ENCODE measurements at regions not wholly inside any gene's neighbourhood (a gene's known extent, or its start where the extent isn't known, plus 50 kb on each side); places are given as distances from the start of the nearest gene placed in this dataset.

GRCh38 chr7:86929293-86930109, 130.0 kb downstream of the ELAPOR2 start:
- Histone ChIP-seq H3K4me3 (no peak overlapping the region), H3K4me1 (no peaks in the 10 kb centered on the region), H3K27me3 (no peaks in the 10 kb centered on the region), H3K9me3 (no peaks in the 10 kb centered on the region), H3K27ac (no peak overlapping the region), H3K36me3 (no peaks in the 10 kb centered on the region)
- no peak for DNase-seq
- TF ChIP-seq CTCF (IDR thresholded peaks at IDR 0.05) (no peak), POLR2A (IDR thresholded peaks at IDR 0.05) (no peak)
- intact Hi-C loops (cut with DNase I; ENCODE audit: low total_unique reads) = no loop called here

GRCh38 chr7:86928308-86928707, 131.1 kb downstream of the ELAPOR2 start:
- intact Hi-C loops (cut with DNase I; ENCODE audit: low total_unique reads) = no loop called here
- H3K4me3 ChIP-seq = no peak overlapping the region
- no peaks in the 10 kb centered on the region for H3K9me3 ChIP-seq
- H3K27ac ChIP-seq = no peak overlapping the region
- no peak for TF ChIP-seq CTCF (IDR thresholded peaks at IDR 0.05)
- TF ChIP-seq POLR2A (IDR thresholded peaks at IDR 0.05) = no peak
- no peak for DNase-seq
- H3K27me3 ChIP-seq = no peaks in the 10 kb centered on the region
- no peaks in the 10 kb centered on the region for H3K4me1 ChIP-seq
- H3K36me3 ChIP-seq = no peaks in the 10 kb centered on the region

GRCh38 chr7:86926732-86927131, 132.7 kb downstream of the ELAPOR2 start:
- TF ChIP-seq POLR2A (IDR thresholded peaks at IDR 0.05) (no peak), CTCF (IDR thresholded peaks at IDR 0.05) (peak; percentile 29 to 46 (median 40))
- intact Hi-C loops (cut with DNase I; ENCODE audit: low total_unique reads) = no loop called here
- H3K27ac ChIP-seq = no peak overlapping the region
- H3K36me3 ChIP-seq = no peaks in the 10 kb centered on the region
- no peaks in the 10 kb centered on the region for H3K9me3 ChIP-seq
- H3K27me3 ChIP-seq = no peaks in the 10 kb centered on the region
- H3K4me1 ChIP-seq = no peaks in the 10 kb centered on the region
- DNase-seq = peak in 1 of 2 donors; percentile 22
- no peak overlapping the region for H3K4me3 ChIP-seq

- H3K36me3 ChIP-seq = no peaks in the 10 kb centered on the region
- H3K4me1 ChIP-seq = no peaks in the 10 kb centered on the region
- no peak overlapping the region for H3K27ac ChIP-seq
- no peak for DNase-seq
- TF ChIP-seq POLR2A (IDR thresholded peaks at IDR 0.05) (no peak), CTCF (IDR thresholded peaks at IDR 0.05) (no peak)
- H3K9me3 ChIP-seq = no peaks in the 10 kb centered on the region
- no peaks in the 10 kb centered on the region for H3K27me3 ChIP-seq
- H3K4me3 ChIP-seq = no peak overlapping the region
- intact Hi-C loops (cut with DNase I; ENCODE audit: low total_unique reads) = no loop called here
Measured at GRCh38 chr7:86925221-86925620, 134.2 kb downstream of the ELAPOR2 start.

- no peak for DNase-seq
- intact Hi-C loops (cut with DNase I; ENCODE audit: low total_unique reads) = no loop called here
- H3K27me3 ChIP-seq = no peaks in the 10 kb centered on the region
- no peak overlapping the region for H3K4me3 ChIP-seq
- no peak overlapping the region for H3K27ac ChIP-seq
- no peaks in the 10 kb centered on the region for H3K9me3 ChIP-seq
- TF ChIP-seq POLR2A (IDR thresholded peaks at IDR 0.05) = no peak
- TF ChIP-seq CTCF (IDR thresholded peaks at IDR 0.05) = no peak
- no peaks in the 10 kb centered on the region for H3K36me3 ChIP-seq
- no peaks in the 10 kb centered on the region for H3K4me1 ChIP-seq
Measured at GRCh38 chr7:86923527-86923926, 135.9 kb downstream of the ELAPOR2 start.
